HG03175 (cell line): ENCODE measurements at regions not wholly inside any gene's neighbourhood (a gene's known extent, or its start where the extent isn't known, plus 50 kb on each side); places are given as distances from the start of the nearest gene placed in this dataset.

Experiments used
- ATAC-seq: cut with Tn5 transposase; IDR thresholded peaks from one replicate; pipeline ENCODE4 v1.9.1; 2021; ENCODE audit warnings: mild to moderate bottlenecking, moderate library complexity; ENCODE audit not compliant: unreplicated experiment

- no peak for ATAC-seq
These were observed 134.5 kb upstream of the CCDC68 start for GRCh38 chr18:55093808-55094207.

- ATAC-seq: no peak
These were observed 134.0 kb upstream of the CCDC68 start for GRCh38 chr18:55093295-55093694.

DNA sequence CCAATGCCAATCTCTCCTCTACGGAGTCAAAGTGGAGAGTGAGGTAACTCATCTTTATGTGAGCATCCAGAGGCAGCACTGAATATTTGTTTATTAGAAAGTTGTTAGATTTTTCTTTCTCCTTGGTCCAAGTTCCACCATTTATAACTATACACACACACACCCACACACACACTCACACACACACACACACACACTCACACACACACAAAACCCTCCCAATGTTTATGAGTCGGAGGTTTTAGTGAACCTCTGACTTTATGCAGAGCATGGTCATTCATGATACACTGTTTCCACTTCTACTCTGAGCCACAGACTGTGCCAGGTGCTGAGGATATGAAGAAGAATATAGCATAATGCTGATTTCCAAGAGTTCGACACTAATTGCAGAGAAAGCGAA is 132.9 kb upstream of the CCDC68 start:
- no peak for ATAC-seq

GRCh38 chr18:55090564-55091188 is 131.4 kb upstream of the CCDC68 start:
- ATAC-seq: no peak

- no peak for ATAC-seq
These were observed 130.3 kb upstream of the CCDC68 start for GRCh38 chr18:55089610-55090009.

DNA sequence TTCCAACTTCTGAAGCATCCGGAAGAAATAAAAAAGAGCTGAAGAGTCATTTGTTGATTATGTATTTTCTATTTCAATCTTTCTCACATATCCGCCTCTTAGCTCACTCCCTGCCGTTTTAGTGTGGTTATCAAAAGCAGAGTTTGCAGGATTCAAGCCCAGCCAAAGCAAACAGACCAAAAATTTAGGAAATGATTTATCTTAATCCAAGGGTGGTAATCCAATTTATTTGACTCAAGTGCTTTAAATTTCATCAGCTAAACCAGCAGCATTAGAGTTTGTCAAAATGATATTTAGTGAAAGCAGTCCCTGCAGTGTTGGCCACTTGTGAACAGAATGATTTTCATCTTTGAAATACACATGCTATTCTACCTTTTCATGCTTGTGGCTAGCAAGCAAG is 129.3 kb upstream of the CCDC68 start:
- no peak for ATAC-seq

GRCh38 chr18:55088000-55088401 is 128.7 kb upstream of the CCDC68 start:
- ATAC-seq: no peak

- ATAC-seq: no peak
These were observed 127.6 kb upstream of the CCDC68 start for GRCh38 chr18:55086906-55087305.

GRCh38 chr18:55085557-55086285 is 126.5 kb upstream of the CCDC68 start:
- ATAC-seq: no peak

- no peak for ATAC-seq
These were observed 125.3 kb upstream of the CCDC68 start for GRCh38 chr18:55084550-55084949.

- no peak for ATAC-seq
These were observed 124.2 kb upstream of the CCDC68 start for GRCh38 chr18:55083461-55083860.

DNA sequence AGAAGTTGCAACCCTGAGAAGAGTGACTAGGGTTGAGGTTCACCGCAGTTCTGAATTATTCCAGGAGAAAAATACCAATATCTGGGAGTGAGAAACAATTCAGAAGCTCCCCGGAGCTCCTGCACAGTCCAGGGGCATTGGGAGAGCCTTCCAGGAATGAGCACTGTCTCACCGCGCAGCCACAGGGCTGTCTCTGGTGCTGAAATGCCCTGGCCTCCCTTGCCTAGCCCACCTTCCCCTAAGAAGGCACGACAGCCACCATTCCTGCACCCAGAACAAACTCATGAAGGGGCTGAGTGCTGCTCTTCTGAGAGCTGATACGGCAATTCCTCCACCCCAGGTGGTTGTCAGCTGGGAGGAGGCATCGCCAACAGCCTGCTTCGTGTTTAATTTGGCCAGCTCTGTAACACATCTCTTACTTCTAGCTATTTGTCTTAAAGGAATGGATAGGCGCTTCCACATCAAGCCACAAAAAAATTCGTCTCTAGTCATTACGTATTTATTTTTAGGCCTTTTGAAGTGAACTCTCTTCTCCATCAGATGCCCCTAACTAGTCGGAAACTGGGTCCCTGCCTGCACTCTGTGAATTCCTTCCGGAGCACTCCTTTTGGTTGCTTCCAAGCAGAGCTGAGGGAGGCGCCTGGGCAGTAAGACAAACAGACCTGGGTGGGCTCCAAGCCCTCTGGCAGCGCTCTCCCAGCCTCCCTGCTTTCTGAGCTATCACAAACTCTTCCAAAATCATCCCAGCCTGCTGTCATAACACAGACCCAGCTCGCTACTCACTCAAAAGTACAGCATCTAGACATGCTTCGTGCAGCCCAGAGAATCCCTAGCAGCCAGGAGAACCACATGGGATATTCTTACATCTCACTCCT is 120.5 kb upstream of the CCDC68 start:
- ATAC-seq: no peak

DNA sequence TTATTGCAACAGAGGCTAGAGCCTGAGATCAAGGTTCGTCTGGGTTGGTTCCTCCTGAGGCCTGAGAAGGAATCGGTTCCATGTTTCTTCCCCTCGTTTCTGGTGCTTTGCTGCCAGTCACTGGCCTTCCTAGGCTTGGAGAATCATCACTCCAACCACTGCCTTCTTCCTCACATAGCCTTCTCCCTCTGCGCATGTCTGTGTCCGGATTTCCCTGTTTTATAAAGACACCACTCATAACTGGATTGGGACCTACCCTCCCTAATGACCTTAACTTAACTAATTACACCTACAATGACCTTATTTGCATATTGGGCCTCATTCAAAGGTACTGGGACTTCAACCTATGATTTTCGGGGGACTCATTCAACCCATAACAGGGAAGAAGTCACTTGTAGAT is 119.8 kb upstream of the CCDC68 start:
- no peak for ATAC-seq

- no peak for ATAC-seq
These were observed 119.2 kb upstream of the CCDC68 start for GRCh38 chr18:55078303-55078932.

GRCh38 chr18:55076643-55077218 is 117.5 kb upstream of the CCDC68 start:
- ATAC-seq: no peak

GRCh38 chr18:55073834-55074233 is 114.6 kb upstream of the CCDC68 start:
- ATAC-seq: no peak

DNA sequence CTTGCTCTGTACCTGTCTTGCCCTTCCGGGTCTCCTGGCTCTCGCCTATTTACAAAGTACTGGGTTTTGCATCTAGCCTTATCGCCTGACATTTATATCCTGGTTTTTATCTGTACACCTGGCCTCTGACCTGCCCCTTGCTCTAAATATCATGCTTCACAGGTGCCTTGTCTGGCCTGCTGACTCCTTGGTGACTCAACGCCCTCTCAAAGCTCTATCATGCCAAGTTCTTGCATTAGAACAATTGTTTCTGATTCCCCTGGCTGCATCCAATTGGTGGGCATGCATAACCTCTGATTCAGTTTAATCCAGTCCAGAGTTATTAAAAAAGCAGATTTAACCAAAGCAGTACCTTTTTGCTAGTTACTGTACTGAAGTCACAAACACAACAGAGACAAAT is 113.9 kb upstream of the CCDC68 start:
- no peak for ATAC-seq

GRCh38 chr18:55072698-55073097 is 113.4 kb upstream of the CCDC68 start:
- ATAC-seq: no peak

- no peak for ATAC-seq
These were observed 112.9 kb upstream of the CCDC68 start for GRCh38 chr18:55072181-55072580.

DNA sequence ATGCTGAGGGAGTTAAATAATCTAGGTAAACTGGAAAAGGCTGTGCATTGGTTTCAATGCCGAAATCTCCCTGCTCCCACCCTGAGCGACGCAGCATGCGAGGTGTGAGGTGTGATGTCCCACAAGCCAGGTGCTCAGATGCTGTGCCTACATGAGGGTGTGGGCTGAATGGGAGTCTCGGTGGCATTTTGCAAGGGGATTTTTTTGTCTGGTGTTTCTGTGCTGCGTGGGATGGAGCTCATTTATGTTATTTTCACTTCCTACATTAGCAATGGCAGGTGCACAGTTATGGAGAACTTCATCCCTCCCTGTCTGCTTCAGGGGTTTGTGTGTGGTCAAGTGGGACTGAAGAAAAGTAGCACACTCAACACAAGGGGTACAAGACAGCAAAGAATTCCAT is 110.2 kb upstream of the CCDC68 start:
- peak; percentile 55 for ATAC-seq

- no peak for ATAC-seq
These were observed 105.5 kb upstream of the CCDC68 start for GRCh38 chr18:55064760-55065159.
